ENCODE measurements at regions not wholly inside any gene's neighbourhood (a gene's known extent, or its start where the extent isn't known, plus 50 kb on each side); places are given as distances from the start of the nearest gene placed in this dataset.

- no peaks in the 10 kb centered on the region for H3K27me3 Mint-ChIP-seq (ENCODE audit: low read depth)
- no peaks in the 10 kb centered on the region; the same call in 1 of the 2 replicates for H3K4me1 Mint-ChIP-seq
- ChIA-PET CTCF (no interaction called here), POLR2A (no interaction called here)
- H3K36me3 Mint-ChIP-seq: no peaks in the 10 kb centered on the region
- H3K4me3 Mint-ChIP-seq: no peak overlapping the region
- no peaks in the 10 kb centered on the region for H3K9me3 Mint-ChIP-seq
- DNase-seq (ENCODE audit: low spot score): no peak
- TF ChIP-seq TP53 (CRISPR knock-in tag; IDR thresholded peaks at IDR 0.05) (no peak), CTCF (IDR thresholded peaks at IDR 0.05) (no peak), ZNF317 (CRISPR knock-in tag; IDR thresholded peaks at IDR 0.05; ENCODE audit: borderline replicate concordance, low read depth) (no peak), ZBTB21 (CRISPR knock-in tag; IDR thresholded peaks at IDR 0.05; ENCODE audit: borderline replicate concordance) (no peak), CREM (CRISPR knock-in tag; IDR thresholded peaks at IDR 0.05) (no peak), JAZF1 (CRISPR knock-in tag; IDR thresholded peaks at IDR 0.05) (no peak)
- no peak overlapping the region for H3K27ac Mint-ChIP-seq
- ATAC-seq: no peak
Measured at GRCh38 chr19:29411113-29411581, 114.6 kb upstream of the VSTM2B start.

- Mint-ChIP-seq H3K4me1 (no peaks in the 10 kb centered on the region), H3K36me3 (no peaks in the 10 kb centered on the region), H3K9me3 (no peaks in the 10 kb centered on the region), H3K27me3 (ENCODE audit: low read depth) (no peaks in the 10 kb centered on the region), H3K27ac (no peak overlapping the region), H3K4me3 (no peak overlapping the region)
- ChIA-PET POLR2A (no interaction called here), CTCF (interaction anchor here (0.8 kb wide), 1 partner anchor 65 kb away, joined by 4 read pairs; no protein-coding TSS in a partner anchor)
- TF ChIP-seq ELF4 (CRISPR knock-in tag; IDR thresholded peaks at IDR 0.05; ENCODE audit: low read depth): no peak
- TF ChIP-seq, protein P1, sequence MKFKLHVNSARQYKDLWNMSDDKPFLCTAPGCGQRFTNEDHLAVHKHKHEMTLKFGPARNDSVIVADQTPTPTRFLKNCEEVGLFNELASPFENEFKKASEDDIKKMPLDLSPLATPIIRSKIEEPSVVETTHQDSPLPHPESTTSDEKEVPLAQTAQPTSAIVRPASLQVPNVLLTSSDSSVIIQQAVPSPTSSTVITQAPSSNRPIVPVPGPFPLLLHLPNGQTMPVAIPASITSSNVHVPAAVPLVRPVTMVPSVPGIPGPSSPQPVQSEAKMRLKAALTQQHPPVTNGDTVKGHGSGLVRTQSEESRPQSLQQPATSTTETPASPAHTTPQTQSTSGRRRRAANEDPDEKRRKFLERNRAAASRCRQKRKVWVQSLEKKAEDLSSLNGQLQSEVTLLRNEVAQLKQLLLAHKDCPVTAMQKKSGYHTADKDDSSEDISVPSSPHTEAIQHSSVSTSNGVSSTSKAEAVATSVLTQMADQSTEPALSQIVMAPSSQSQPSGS (CRISPR knock-in tag; IDR thresholded peaks at IDR 0.05; ENCODE audit: borderline replicate concordance, low read depth): no peak
- TF ChIP-seq, protein P2, sequence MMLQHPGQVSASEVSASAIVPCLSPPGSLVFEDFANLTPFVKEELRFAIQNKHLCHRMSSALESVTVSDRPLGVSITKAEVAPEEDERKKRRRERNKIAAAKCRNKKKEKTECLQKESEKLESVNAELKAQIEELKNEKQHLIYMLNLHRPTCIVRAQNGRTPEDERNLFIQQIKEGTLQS (CRISPR knock-in tag; conservative IDR thresholded peaks at IDR 0.05): no peak
- TF ChIP-seq SOX15 (CRISPR knock-in tag; IDR thresholded peaks at IDR 0.05): no peak
- TF ChIP-seq, protein P3, sequence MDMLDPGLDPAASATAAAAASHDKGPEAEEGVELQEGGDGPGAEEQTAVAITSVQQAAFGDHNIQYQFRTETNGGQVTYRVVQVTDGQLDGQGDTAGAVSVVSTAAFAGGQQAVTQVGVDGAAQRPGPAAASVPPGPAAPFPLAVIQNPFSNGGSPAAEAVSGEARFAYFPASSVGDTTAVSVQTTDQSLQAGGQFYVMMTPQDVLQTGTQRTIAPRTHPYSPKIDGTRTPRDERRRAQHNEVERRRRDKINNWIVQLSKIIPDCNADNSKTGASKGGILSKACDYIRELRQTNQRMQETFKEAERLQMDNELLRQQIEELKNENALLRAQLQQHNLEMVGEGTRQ (CRISPR knock-in tag; IDR thresholded peaks at IDR 0.05): no peak
- TF ChIP-seq SP1 (CRISPR knock-in tag; conservative IDR thresholded peaks at IDR 0.05): no peak
- no peak for TF ChIP-seq ZBTB43 (CRISPR knock-in tag; IDR thresholded peaks at IDR 0.05)
- TF ChIP-seq NR2C2 (CRISPR knock-in tag; IDR thresholded peaks at IDR 0.05): no peak
- no peak for TF ChIP-seq IRF2 (CRISPR knock-in tag; IDR thresholded peaks at IDR 0.05; ENCODE audit: borderline replicate concordance, low read depth)
- no peak for DNase-seq (ENCODE audit: low spot score)
- no peak for ATAC-seq
Measured at GRCh38 chr19:29413435-29413834, 112.4 kb upstream of the VSTM2B start.

DNA sequence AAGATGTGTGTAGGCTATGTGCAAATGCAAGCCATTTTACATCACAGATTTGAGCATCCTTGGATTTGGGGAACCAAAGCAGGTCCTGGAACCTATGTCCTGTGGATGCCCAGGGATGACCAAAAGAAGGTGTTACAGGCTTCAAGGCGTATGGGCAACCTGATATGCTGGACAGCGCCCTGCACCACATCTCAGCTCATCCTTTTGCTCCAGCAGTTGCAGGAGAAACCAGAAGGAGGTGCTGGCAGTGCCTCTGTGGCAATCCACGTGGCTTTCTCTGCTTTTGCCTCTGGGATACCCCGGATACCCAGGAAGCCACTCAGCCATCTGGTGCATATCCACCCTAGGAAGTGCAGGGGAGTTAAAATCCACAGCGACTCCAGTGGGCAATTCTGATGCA is 110.3 kb upstream of the VSTM2B start:
- Mint-ChIP-seq H3K27ac (no peak overlapping the region), H3K4me1 (no peaks in the 10 kb centered on the region), H3K4me3 (no peak overlapping the region), H3K9me3 (no peaks in the 10 kb centered on the region), H3K36me3 (no peaks in the 10 kb centered on the region), H3K27me3 (ENCODE audit: low read depth) (no peaks in the 10 kb centered on the region)
- POLR2A ChIA-PET: no interaction called here
- no peak for TF ChIP-seq CBFB (CRISPR knock-in tag; IDR thresholded peaks at IDR 0.05; ENCODE audit: low read depth)
- TF ChIP-seq NR3C1 (CRISPR knock-in tag; conservative IDR thresholded peaks at IDR 0.05; ENCODE audit: low read depth): no peak
- TF ChIP-seq JUN (CRISPR knock-in tag; IDR thresholded peaks at IDR 0.05): no peak
- TF ChIP-seq, protein P4, sequence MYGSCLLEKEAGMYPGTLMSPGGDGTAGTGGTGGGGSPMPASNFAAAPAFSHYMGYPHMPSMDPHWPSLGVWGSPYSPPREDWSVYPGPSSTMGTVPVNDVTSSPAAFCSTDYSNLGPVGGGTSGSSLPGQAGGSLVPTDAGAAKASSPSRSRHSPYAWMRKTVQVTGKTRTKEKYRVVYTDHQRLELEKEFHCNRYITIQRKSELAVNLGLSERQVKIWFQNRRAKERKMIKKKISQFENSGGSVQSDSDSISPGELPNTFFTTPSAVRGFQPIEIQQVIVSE (CRISPR knock-in tag; IDR thresholded peaks at IDR 0.05; ENCODE audit: borderline replicate concordance): no peak
- TF ChIP-seq, protein P5, sequence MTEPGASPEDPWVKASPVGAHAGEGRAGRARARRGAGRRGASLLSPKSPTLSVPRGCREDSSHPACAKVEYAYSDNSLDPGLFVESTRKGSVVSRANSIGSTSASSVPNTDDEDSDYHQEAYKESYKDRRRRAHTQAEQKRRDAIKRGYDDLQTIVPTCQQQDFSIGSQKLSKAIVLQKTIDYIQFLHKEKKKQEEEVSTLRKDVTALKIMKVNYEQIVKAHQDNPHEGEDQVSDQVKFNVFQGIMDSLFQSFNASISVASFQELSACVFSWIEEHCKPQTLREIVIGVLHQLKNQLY (CRISPR knock-in tag; IDR thresholded peaks at IDR 0.05): no peak
- no peak for TF ChIP-seq RELA (CRISPR knock-in tag; IDR thresholded peaks at IDR 0.05; ENCODE audit: borderline replicate concordance)
- TF ChIP-seq, protein P6, sequence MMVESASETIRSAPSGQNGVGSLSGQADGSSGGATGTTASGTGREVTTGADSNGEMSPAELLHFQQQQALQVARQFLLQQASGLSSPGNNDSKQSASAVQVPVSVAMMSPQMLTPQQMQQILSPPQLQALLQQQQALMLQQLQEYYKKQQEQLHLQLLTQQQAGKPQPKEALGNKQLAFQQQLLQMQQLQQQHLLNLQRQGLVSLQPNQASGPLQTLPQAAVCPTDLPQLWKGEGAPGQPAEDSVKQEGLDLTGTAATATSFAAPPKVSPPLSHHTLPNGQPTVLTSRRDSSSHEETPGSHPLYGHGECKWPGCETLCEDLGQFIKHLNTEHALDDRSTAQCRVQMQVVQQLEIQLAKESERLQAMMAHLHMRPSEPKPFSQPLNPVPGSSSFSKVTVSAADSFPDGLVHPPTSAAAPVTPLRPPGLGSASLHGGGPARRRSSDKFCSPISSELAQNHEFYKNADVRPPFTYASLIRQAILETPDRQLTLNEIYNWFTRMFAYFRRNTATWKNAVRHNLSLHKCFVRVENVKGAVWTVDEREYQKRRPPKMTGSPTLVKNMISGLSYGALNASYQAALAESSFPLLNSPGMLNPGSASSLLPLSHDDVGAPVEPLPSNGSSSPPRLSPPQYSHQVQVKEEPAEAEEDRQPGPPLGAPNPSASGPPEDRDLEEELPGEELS (CRISPR knock-in tag; IDR thresholded peaks at IDR 0.05): 0 out of 2 replicates have a peak, but pooled peaks have one; percentile 44
- peak; percentile 54 for DNase-seq (ENCODE audit: low spot score)
- CTCF ChIA-PET: interaction anchor here (0.6 to 1.6 kb wide), 16 partner anchors 10 to 301 kb away, joined by 3 to 11 read pairs (median 4); no protein-coding TSS in a partner anchor
- peak; percentile 68 for ATAC-seq

Measured in WTC11 (cell line).